Breast epithelium (tissue), 4 donors: ENCODE measurements at regions not wholly inside any gene's neighbourhood (a gene's known extent, or its start where the extent isn't known, plus 50 kb on each side); places are given as distances from the start of the nearest gene placed in this dataset.

Experiments
- DNase-seq, 2 donors: peaks; one replicate each; pipeline ENCODE4 v3.0.0-alpha.2; 2019; ENCODE audit warnings: low spot score in 2 of 2
- H3K27ac ChIP-seq, 2 donors: fragments of 200-600 bp; sonication (generic) in 1 of 2; one replicate each; pipeline ENCODE4 v1.5.1; 2016 to 2019; ENCODE audit warnings: mild to moderate bottlenecking in 1 of 2
- H3K27me3 ChIP-seq, 2 donors: fragments of 200-600 bp; sonication (generic) in 1 of 2; one replicate each; pipeline versions ENCODE4 v1.5.1 to v1.6.0; 2017 to 2019; ENCODE audit warnings: control low read depth in 1 of 2, mild to moderate bottlenecking in 1 of 2
- H3K36me3 ChIP-seq: fragments of 200-600 bp; one replicate; pipeline ENCODE4 v1.5.1; 2019
- H3K4me1 ChIP-seq, 2 donors: fragments of 200-600 bp; sonication (generic); one replicate each; pipeline ENCODE4 v1.5.1; 2016 to 2019; ENCODE audit warnings: control low read depth in 1 of 2
- H3K4me3 ChIP-seq, 3 donors: fragments of 200-600 bp; sonication (generic); 1 replicate in 2 of 3; 2 replicates in 1 of 3; pipeline ENCODE4 v1.5.1; 2016 to 2019; ENCODE audit warnings: mild to moderate bottlenecking in 3 of 3, moderate library complexity in 2 of 3
- H3K9me3 ChIP-seq, 2 donors: fragments of 200-600 bp; sonication (generic) in 1 of 2; one replicate each; pipeline ENCODE4 v1.5.1; 2016 to 2019; ENCODE audit warnings: control low read depth in 1 of 2
- CTCF ChIP-seq, 3 donors: fragments of 450-650 bp; IDR thresholded peaks; one replicate each; pipeline ENCODE4 v1.5.1; 2016 to 2017; ENCODE audit warnings: antibody characterized with exemption in 3 of 3, mild to moderate bottlenecking in 3 of 3, moderate library complexity in 3 of 3
- POLR2A ChIP-seq: fragments of 450-650 bp; IDR thresholded peaks from one replicate; pipeline ENCODE4 v1.6.1; 2016; ENCODE audit warnings: antibody characterized with exemption, mild to moderate bottlenecking, moderate library complexity
- POLR2AphosphoS5 ChIP-seq, 3 donors: sonication (generic); formaldehyde crosslinking; IDR thresholded peaks; one replicate each; pipeline ENCODE4 v1.6.1; 2017; ENCODE audit warnings: antibody characterized with exemption in 3 of 3
- intact Hi-C: fragments of 100-400 bp; cut with DNase I; formaldehyde crosslinking; loops from one replicate; pipeline ENCODE4 v1.15.1; 2023; ENCODE audit warnings: low total_unique reads

- Histone ChIP-seq H3K27ac (no peak overlapping the region), H3K4me3 (no peak overlapping the region), H3K27me3 (no peaks in the 10 kb centered on the region), H3K9me3 (no peaks in the 10 kb centered on the region), H3K36me3 (no peaks in the 10 kb centered on the region), H3K4me1 (no peaks in the 10 kb centered on the region)
- no peak for DNase-seq
- intact Hi-C loops = no loop called here
- no peak for TF ChIP-seq CTCF (IDR thresholded peaks at IDR 0.05)
- TF ChIP-seq POLR2AphosphoS5 (IDR thresholded peaks at IDR 0.05) = no peak
- no peak for TF ChIP-seq POLR2A
Measured at GRCh38 chr6:140732991-140733390, 1358.5 kb upstream of the CITED2 start.

GRCh38 chr6:140732155-140732554 is 1357.7 kb upstream of the CITED2 start:
- H3K36me3 ChIP-seq = no peaks in the 10 kb centered on the region
- no peak for DNase-seq
- TF ChIP-seq POLR2A (no peak), POLR2AphosphoS5 (IDR thresholded peaks at IDR 0.05) (no peak), CTCF (IDR thresholded peaks at IDR 0.05) (no peak)
- intact Hi-C loops = no loop called here
- no peaks in the 10 kb centered on the region for H3K9me3 ChIP-seq
- H3K4me3 ChIP-seq = no peak overlapping the region
- no peaks in the 10 kb centered on the region for H3K27me3 ChIP-seq
- no peaks in the 10 kb centered on the region for H3K4me1 ChIP-seq
- H3K27ac ChIP-seq = no peak overlapping the region

DNA sequence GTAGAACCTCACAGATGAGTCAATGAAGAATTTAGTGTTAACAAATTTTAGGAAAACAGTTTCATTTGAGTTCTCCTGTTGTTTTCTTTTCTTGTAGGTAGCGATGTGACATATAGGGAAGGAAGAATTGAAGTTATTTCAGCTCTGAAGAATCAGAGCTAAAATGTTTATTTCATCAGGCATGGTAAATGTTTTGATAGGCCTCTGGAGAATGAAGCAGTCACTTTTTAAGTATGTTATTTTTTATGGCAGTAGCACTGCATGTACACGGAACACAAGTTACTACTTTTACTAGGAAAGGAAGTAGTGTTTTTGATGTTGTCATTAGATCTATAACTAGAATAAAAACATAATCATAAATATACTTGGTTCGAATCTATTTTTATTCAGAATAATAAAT is 1357.3 kb upstream of the CITED2 start:
- H3K27me3 ChIP-seq = no peaks in the 10 kb centered on the region
- intact Hi-C loops = no loop called here
- H3K27ac ChIP-seq = no peak overlapping the region
- H3K4me1 ChIP-seq = no peaks in the 10 kb centered on the region
- TF ChIP-seq CTCF (IDR thresholded peaks at IDR 0.05) = no peak
- no peak for TF ChIP-seq POLR2A
- TF ChIP-seq POLR2AphosphoS5 (IDR thresholded peaks at IDR 0.05) = no peak
- H3K36me3 ChIP-seq = no peaks in the 10 kb centered on the region
- H3K9me3 ChIP-seq = no peaks in the 10 kb centered on the region
- DNase-seq = no peak
- no peak overlapping the region for H3K4me3 ChIP-seq

DNA sequence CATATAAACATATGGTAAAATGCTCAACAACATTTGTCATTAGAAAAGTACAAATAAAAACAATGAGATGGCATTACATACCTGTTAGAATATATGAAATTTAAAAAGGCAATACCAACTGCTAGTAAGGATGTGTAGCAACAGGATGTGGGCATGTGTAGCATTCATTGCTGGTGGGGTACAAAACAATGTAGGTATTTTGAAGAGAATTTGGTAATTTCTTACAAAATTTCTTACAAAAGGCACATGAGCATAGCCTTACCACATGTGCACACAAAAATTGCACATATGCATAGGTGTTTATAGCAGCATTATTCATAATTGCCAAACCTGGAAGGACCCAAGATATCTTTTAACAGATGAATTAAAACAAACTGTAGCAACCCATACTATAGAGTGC is 1355.1 kb upstream of the CITED2 start:
- no peaks in the 10 kb centered on the region for H3K27me3 ChIP-seq
- no peaks in the 10 kb centered on the region for H3K4me1 ChIP-seq
- H3K36me3 ChIP-seq = no peaks in the 10 kb centered on the region
- H3K9me3 ChIP-seq = peaks cover 0 to 9% of the 10 kb centered on the region in 2 donors
- no peak for TF ChIP-seq CTCF (IDR thresholded peaks at IDR 0.05)
- no peak for TF ChIP-seq POLR2A
- TF ChIP-seq POLR2AphosphoS5 (IDR thresholded peaks at IDR 0.05) = no peak
- DNase-seq = no peak
- intact Hi-C loops = no loop called here
- H3K4me3 ChIP-seq = no peak overlapping the region
- no peak overlapping the region for H3K27ac ChIP-seq

DNA sequence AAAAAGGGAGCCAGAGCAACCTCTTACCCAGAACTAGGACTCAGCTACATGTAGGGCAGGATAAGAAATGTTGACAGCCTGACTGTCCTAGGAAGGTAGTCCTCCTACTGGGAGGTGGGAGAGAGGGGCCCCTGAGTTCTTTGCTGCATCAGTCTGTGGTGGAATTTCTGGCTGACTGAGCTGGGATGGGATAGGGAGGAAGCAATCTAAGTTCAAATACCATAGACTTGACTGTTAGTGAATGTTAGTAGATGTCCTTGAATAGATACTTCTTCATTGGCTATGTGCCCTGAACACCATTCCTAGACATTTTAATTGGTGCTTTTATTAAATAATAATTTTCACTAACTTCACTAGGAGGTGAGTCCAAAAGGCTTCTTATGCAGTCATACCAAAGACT is 1343.6 kb upstream of the CITED2 start:
- no peak for DNase-seq
- H3K9me3 ChIP-seq = peaks cover 5 to 10% of the 10 kb centered on the region in 2 donors
- no peaks in the 10 kb centered on the region for H3K27me3 ChIP-seq
- H3K27ac ChIP-seq = no peak overlapping the region
- H3K4me1 ChIP-seq = no peaks in the 10 kb centered on the region
- intact Hi-C loops = no loop called here
- no peak for TF ChIP-seq CTCF (IDR thresholded peaks at IDR 0.05)
- H3K4me3 ChIP-seq = no peak overlapping the region
- no peaks in the 10 kb centered on the region for H3K36me3 ChIP-seq
